K562 (cell line): ENCODE measurements at regions not wholly inside any gene's neighbourhood (a gene's known extent, or its start where the extent isn't known, plus 50 kb on each side); places are given as distances from the start of the nearest gene placed in this dataset.

Experiments used
- ATAC-seq: fragments of 200-7000 bp; cut with Tn5 transposase; 3 replicates; pipeline ENCODE4 v1.9.1; 2020; ENCODE audit warnings: moderate library complexity
- BruUV-seq: library from RNA; stranded (reverse); fragments of 400-500 nt; replicated peaks from 2 replicates; lab custom pipeline; 2021; lab: Mats Ljungman, UMichigan
- CTCF ChIA-PET: fragments of 300-600 bp; formaldehyde crosslinking; extraction: SDS; loops from one replicate; lab custom pipeline; 2021; ENCODE audit warnings: low intra/inter-chr PET ratio; lab: Yijun Ruan, JAX
- POLR2A ChIA-PET: fragments of 300-600, 350-650 bp; sonication (Branson Sonifier 250); formaldehyde crosslinking; extraction: SDS; loops from one replicate; lab custom pipeline; 2021; ENCODE audit warnings: antibody characterized with exemption, inconsistent platforms; lab: Yijun Ruan, JAX
- DNase-seq, 4 experiments: peaks; one replicate each; pipeline versions ENCODE4 v3.0.0 to v3.0.0-alpha.2; 2011 to 2018; ENCODE audit warnings: low spot score in 3 of 4, mixed read lengths in 3 of 4; ENCODE audit errors: extremely low read depth in 1 of 4
- FAIRE-seq: peaks from 2 replicates; lab custom pipeline; 2011; peaks lifted over from hg19 to GRCh38; lab: Jason Lieb, UNC
- H2AFZ ChIP-seq: 2 replicates; pipeline ENCODE4 v1.6.0; 2011; ENCODE audit warnings: low read depth, low read length, control low read depth, inconsistent platforms
- H3K27ac ChIP-seq: fragments of 200-600 bp; 3 replicates; pipeline ENCODE4 v1.8.0; 2011; ENCODE audit warnings: low read depth, mild to moderate bottlenecking, control low read depth, inconsistent platforms, low read length, moderate library complexity, mixed read lengths; ENCODE audit errors: extremely low read depth
- H3K27me3 ChIP-seq, 2 experiments: fragments of 300-600 bp in 1 of 2; 2 replicates in 1 of 2; 3 replicates in 1 of 2; pipeline versions ENCODE4 v1.6.0 to v1.8.0; 2011; ENCODE audit warnings: inconsistent platforms in 2 of 2, low read length in 2 of 2, mild to moderate bottlenecking in 1 of 2, mixed read lengths in 1 of 2, moderate library complexity in 1 of 2; ENCODE audit not compliant: control insufficient read depth in 2 of 2, insufficient read depth in 2 of 2
- H3K36me3 ChIP-seq: fragments of 300-600 bp; 3 replicates; pipeline ENCODE4 v1.8.0; 2011; ENCODE audit warnings: mild to moderate bottlenecking, low read length, inconsistent platforms; ENCODE audit not compliant: control insufficient read depth, insufficient read depth
- H3K4me1 ChIP-seq, 2 experiments: fragments of 200-600 bp in 1 of 2; replicated peaks in 1 of 2; 2 replicates in 1 of 2; 3 replicates in 1 of 2; pipeline versions ENCODE4 v1.5.1 to v1.8.0; 2011; ENCODE audit warnings: inconsistent platforms in 2 of 2, low read length in 2 of 2, mild to moderate bottlenecking in 1 of 2, mixed read lengths in 1 of 2, moderate library complexity in 1 of 2; ENCODE audit not compliant: control insufficient read depth in 2 of 2, insufficient read depth in 2 of 2
- H3K4me2 ChIP-seq: 2 replicates; pipeline ENCODE4 v1.6.1; 2011; ENCODE audit warnings: low read length, control low read depth, inconsistent platforms, mixed read lengths; ENCODE audit not compliant: insufficient read depth
- H3K4me3 ChIP-seq: fragments of 200-600 bp; sonication (generic), shearing (Covaris generic); 2 replicates; pipeline ENCODE4 v1.5.1; 2016; ENCODE audit warnings: control low read depth, inconsistent platforms
- H3K79me2 ChIP-seq: fragments of 200-600 bp; 3 replicates; pipeline ENCODE4 v1.8.0; 2011; ENCODE audit warnings: low read length, inconsistent platforms; ENCODE audit not compliant: control insufficient read depth, insufficient read depth
- H3K9ac ChIP-seq, 2 experiments: 2 replicates each; pipeline versions ENCODE4 v1.6.0 to v1.6.1; 2011; ENCODE audit warnings: low read depth in 2 of 2, low read length in 2 of 2, control low read depth in 1 of 2, inconsistent platforms in 1 of 2, mild to moderate bottlenecking in 1 of 2, mixed read lengths in 1 of 2; ENCODE audit not compliant: insufficient read depth in 1 of 2
- H3K9me1 ChIP-seq: one replicate; pipeline ENCODE4 v1.6.0; 2011; ENCODE audit warnings: inconsistent platforms, mild to moderate bottlenecking, low read length, moderate library complexity; ENCODE audit not compliant: control insufficient read depth, insufficient read depth
- H3K9me3 ChIP-seq: replicated peaks from 2 replicates; pipeline ENCODE4 v1.5.1; 2011; ENCODE audit warnings: low read depth, low read length, inconsistent platforms; ENCODE audit not compliant: control insufficient read depth, insufficient read depth
- H4K20me1 ChIP-seq: replicated peaks from 2 replicates; pipeline ENCODE4 v1.6.1; 2011; ENCODE audit warnings: low read length, inconsistent platforms, mixed read lengths; ENCODE audit not compliant: control insufficient read depth, insufficient read depth
- ASH1L ChIP-seq: fragments of 450-650 bp; IDR thresholded peaks from 2 replicates; pipeline ENCODE4 v1.6.1; 2018; ENCODE audit warnings: borderline replicate concordance, mild to moderate bottlenecking, low read depth; ENCODE audit not compliant: partially characterized antibody
- BRD9 ChIP-seq: fragments of 450-650 bp; IDR thresholded peaks from 2 replicates; pipeline ENCODE4 v1.6.1; 2018; ENCODE audit warnings: low read depth; ENCODE audit not compliant: partially characterized antibody
- CBFA2T2 ChIP-seq: fragments of 450-650 bp; conservative IDR thresholded peaks from 2 replicates; pipeline ENCODE4 v1.6.1; 2017; ENCODE audit warnings: mild to moderate bottlenecking
- CREB3 ChIP-seq: fragments of 450-650 bp; conservative IDR thresholded peaks from 2 replicates; pipeline ENCODE4 v1.6.1; 2016; ENCODE audit warnings: missing genetic modification characterization, low read depth, mild to moderate bottlenecking, missing compliant biosample characterization, moderate library complexity
- CXXC5 ChIP-seq: fragments of 250-450 bp; sonication (Bioruptor Pico); IDR thresholded peaks from 2 replicates; pipeline ENCODE4 v1.8.0; 2022; ENCODE audit warnings: inconsistent platforms, mild to moderate bottlenecking, moderate library complexity
- DEAF1 ChIP-seq: fragments of 450-650 bp; formaldehyde crosslinking; IDR thresholded peaks from 2 replicates; pipeline ENCODE4 v1.4.0; 2020; ENCODE audit warnings: mild to moderate bottlenecking, moderate library complexity
- HDAC1 ChIP-seq, 2 experiments: fragments of 450-650 bp; IDR thresholded peaks; 2 replicates each; pipeline ENCODE4 v1.6.1; 2016 to 2017; ENCODE audit warnings: inconsistent platforms in 1 of 2, mild to moderate bottlenecking in 1 of 2, moderate library complexity in 1 of 2
- HES1 ChIP-seq: fragments of 450-650 bp; IDR thresholded peaks from 2 replicates; pipeline ENCODE4 v1.6.1; 2016; ENCODE audit warnings: low read depth, mild to moderate bottlenecking, moderate library complexity
- HNRNPK ChIP-seq: fragments of 200-400 bp; formaldehyde crosslinking; IDR thresholded peaks from one replicate; pipeline ENCODE4 v1.6.1; 2018; ENCODE audit warnings: mild to moderate bottlenecking, low read depth, low read length; ENCODE audit not compliant: poor library complexity, severe bottlenecking
- HOMEZ ChIP-seq: fragments of 250-450 bp; sonication (Bioruptor Pico); IDR thresholded peaks from 2 replicates; pipeline ENCODE4 v1.4.0; 2020; ENCODE audit warnings: mild to moderate bottlenecking, moderate library complexity
- HSF4 ChIP-seq: fragments of 250-450 bp; sonication (Bioruptor Pico); IDR thresholded peaks from 2 replicates; pipeline ENCODE4 v2.1.2; 2022; ENCODE audit warnings: mild to moderate bottlenecking, moderate library complexity, borderline replicate concordance
- MEIS2 ChIP-seq: fragments of 450-650 bp; IDR thresholded peaks from 2 replicates; pipeline ENCODE4 v1.6.1; 2014; ENCODE audit warnings: mild to moderate bottlenecking; ENCODE audit not compliant: partially characterized antibody
- NR2F6 ChIP-seq: fragments of 450-650 bp; formaldehyde crosslinking; IDR thresholded peaks from 2 replicates; pipeline ENCODE4 v1.4.0; 2020; ENCODE audit warnings: mild to moderate bottlenecking
- SIN3B ChIP-seq: fragments of 450-650 bp; IDR thresholded peaks from 2 replicates; pipeline ENCODE4 v1.6.1; 2017; ENCODE audit warnings: low read depth, mild to moderate bottlenecking, moderate library complexity
- TCFL5 ChIP-seq: fragments of 250-450 bp; sonication (Bioruptor Pico); conservative IDR thresholded peaks from 2 replicates; pipeline ENCODE4 v1.6.1; 2021; ENCODE audit warnings: mild to moderate bottlenecking, moderate library complexity, matching md5 sums
- YBX1 ChIP-seq: fragments of 450-650 bp; IDR thresholded peaks from 2 replicates; pipeline ENCODE4 v1.7.1; 2016; ENCODE audit warnings: mild to moderate bottlenecking
- ZNF41 ChIP-seq: fragments of 250-450 bp; sonication (Bioruptor Pico); conservative IDR thresholded peaks from 2 replicates; pipeline ENCODE4 v1.4.0; 2020; ENCODE audit warnings: mild to moderate bottlenecking
- ZNF436 ChIP-seq: fragments of 250-450, 450-650 bp; sonication (Bioruptor Pico); formaldehyde crosslinking; IDR thresholded peaks from 2 replicates; pipeline ENCODE4 v1.7.0; 2020; ENCODE audit warnings: mild to moderate bottlenecking
- WGBS: fragments of 100-300 bp; shearing (Covaris generic); methylation state at CpG from one replicate; pipeline ENCODE4 v1.1.6; 2016; ENCODE audit warnings: low coverage, mixed read lengths; ENCODE audit not compliant: insufficient coverage; ENCODE audit errors: missing lambda C conversion rate; 5-methylcytosine and 5-hydroxymethylcytosine counted together
- in situ Hi-C: fragments of 300-500 bp; cut with MboI; formaldehyde crosslinking; loops from 4 replicates; pipeline ENCODE4 v1.15.0; 2018; ENCODE audit warnings: inconsistent platforms, mixed read lengths
- intact Hi-C: fragments of 100-400 bp; cut with micrococcal nuclease; formaldehyde crosslinking; loops from 2 replicates; pipeline ENCODE4 v1.14.2; 2022

GRCh38 chr7:46854958-46855473 lies 726.9 kb downstream of the TNS3 start:
- no peaks in the 10 kb centered on the region for H3K27me3 ChIP-seq
- POLR2A ChIA-PET, result no interaction called here

More at GRCh38 chr7:46854958-46855473, 726.9 kb downstream of the TNS3 start:
- TF ChIP-seq NR2F6, result no peak
- TF ChIP-seq CBFA2T2, result no peak
- TF ChIP-seq HSF4 (CRISPR knock-in tag), result no peak
- no peak for TF ChIP-seq SIN3B
- no peak for TF ChIP-seq BRD9
- no peak for TF ChIP-seq ZNF41 (CRISPR knock-in tag)
- TF ChIP-seq HOMEZ (CRISPR knock-in tag), result no peak
- no peak for TF ChIP-seq HES1
- no peak for TF ChIP-seq CREB3 (tag)
- TF ChIP-seq ZNF436, result no peak
- no peak for TF ChIP-seq DEAF1 (CRISPR knock-in tag)
- no peak for TF ChIP-seq HDAC1 (IDR thresholded peaks at IDR 0.05)
- no peak for TF ChIP-seq TCFL5 (CRISPR knock-in tag)
- no peak for TF ChIP-seq CXXC5
- TF ChIP-seq MEIS2, result no peak
- TF ChIP-seq HNRNPK, result no peak
- no peak for TF ChIP-seq ASH1L
- TF ChIP-seq YBX1, result no peak
- TF ChIP-seq, all 486 proteins: peak for 0
- Histone ChIP-seq H3K9me3 (no peaks in the 10 kb centered on the region; the same call in 1 of the 2 replicates), H3K27ac (no peak overlapping the region), H3K4me3 (no peak overlapping the region), H3K9me1 (no peaks in the 10 kb centered on the region), H4K20me1 (no peaks in the 10 kb centered on the region), H3K4me1 (no peaks in the 10 kb centered on the region), H2AFZ (no peak overlapping the region), H3K79me2 (no peaks in the 10 kb centered on the region), H3K9ac (no peak overlapping the region), H3K36me3 (no peaks in the 10 kb centered on the region), H3K4me2 (no peak overlapping the region)
- no peak for DNase-seq
- no peak for ATAC-seq
- no peak for FAIRE-seq
- intact Hi-C loops (no loop called here), in situ Hi-C loops (no loop called here)
- CTCF ChIA-PET, result no interaction called here
- 0% methylated on average over 1 of the region's 1 CpG for WGBS
- BruUV-seq, result no TSS peak
